ENCODE measurements at regions not wholly inside any gene's neighbourhood (a gene's known extent, or its start where the extent isn't known, plus 50 kb on each side); places are given as distances from the start of the nearest gene placed in this dataset.
"Not testable (repeated sequence)": the region's sequence is repeated elsewhere in the genome, so short reads cannot be mapped to it uniquely, and the experiment has no call there.

GRCh38 chr17:26965898-26966624 is 327.9 kb upstream of the WSB1 start:
- TF ChIP-seq DPF2 (IDR thresholded peaks at IDR 0.05); CTCF (IDR thresholded peaks at IDR 0.05 in 2 of 3, conservative IDR thresholded peaks at IDR 0.05 in 1 of 3; ENCODE audit: insufficient read depth in 2 of 3, low read depth in 1 of 3, low read length in 3 of 3); E4F1 (CRISPR knock-in tag; IDR thresholded peaks at IDR 0.05; ENCODE audit: borderline replicate concordance); IRF9 (tag; IDR thresholded peaks at IDR 0.05); EZH2 (IDR thresholded peaks at IDR 0.05; ENCODE audit: borderline replicate concordance, low read depth, low read length); ZNF707 (CRISPR knock-in tag; conservative IDR thresholded peaks at IDR 0.05); BACH1 (tag; IDR thresholded peaks at IDR 0.05); XRCC4 (IDR thresholded peaks at IDR 0.05; ENCODE audit: extremely low read depth, insufficient read depth, insufficient read length); TOE1 (IDR thresholded peaks at IDR 0.05; ENCODE audit: borderline replicate concordance); TOE1 (CRISPR knock-in tag; IDR thresholded peaks at IDR 0.05; ENCODE audit: borderline replicate concordance, low read depth); ARID1B (IDR thresholded peaks at IDR 0.05); ESRRA (IDR thresholded peaks at IDR 0.05; ENCODE audit: borderline replicate concordance, low read depth); ZBTB40 (IDR thresholded peaks at IDR 0.05); ZBTB40 (CRISPR knock-in tag; IDR thresholded peaks at IDR 0.05); MCM7 (IDR thresholded peaks at IDR 0.05); POLR2A (conservative IDR thresholded peaks at IDR 0.05): not testable (repeated sequence)

Measured in K562 (cell line).